ENCODE measurements at regions not wholly inside any gene's neighbourhood (a gene's known extent, or its start where the extent isn't known, plus 50 kb on each side); places are given as distances from the start of the nearest gene placed in this dataset.

DNA sequence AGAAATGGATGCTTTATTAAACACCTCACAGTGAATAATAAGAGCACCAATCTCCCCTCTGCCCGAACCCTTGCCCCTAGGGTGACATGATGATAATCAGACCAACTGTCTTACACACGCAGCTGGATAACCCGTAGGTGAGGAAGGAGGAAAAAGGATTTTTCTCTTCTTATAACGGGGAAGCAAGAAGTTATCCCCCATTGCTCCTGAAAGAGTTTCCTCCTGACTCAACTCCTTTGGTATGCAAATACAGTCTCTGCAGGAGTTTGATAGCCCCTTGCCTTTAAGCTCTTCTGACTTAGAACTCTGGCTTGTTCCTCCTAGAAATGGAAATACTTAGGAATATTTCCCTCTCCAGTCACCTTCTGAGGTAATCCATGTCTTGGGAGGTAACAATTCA, 455.8 kb downstream of the TMEM135 start:
- BruUV-seq (replicated peaks), result no TSS peak
- H3K27me3 Mint-ChIP-seq (ENCODE audit: insufficient read depth, unreplicated experiment), result no peaks in the 10 kb centered on the region
- CTCF ChIA-PET, result interaction anchor here (0.9 to 1.2 kb wide), 2 partner anchors 9 to 140 kb away, joined by 3 to 4 read pairs; no protein-coding TSS in a partner anchor

DNA sequence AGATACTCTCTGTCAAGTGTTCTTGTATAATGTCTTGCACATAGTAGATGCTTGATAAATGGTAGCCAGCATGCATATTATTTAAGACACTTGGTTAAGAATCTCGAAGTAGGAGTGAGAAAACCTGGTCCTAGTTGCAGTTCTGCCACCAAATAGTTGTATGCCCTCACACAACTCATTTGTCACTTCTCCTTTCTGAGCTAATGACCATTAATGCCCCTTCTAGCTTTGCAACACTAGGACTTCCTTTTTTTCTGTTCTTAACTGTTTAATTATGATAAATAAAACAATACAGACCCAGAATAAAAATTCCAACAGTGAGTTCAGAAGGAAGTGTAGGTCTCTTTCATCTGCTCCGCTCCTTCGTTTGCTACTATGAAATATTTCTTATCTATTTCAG, 453.6 kb downstream of the TMEM135 start:
- Mint-ChIP-seq H3K27me3 (ENCODE audit: insufficient read depth, unreplicated experiment) (no peaks in the 10 kb centered on the region), H3K27ac (ENCODE audit: low read depth, unreplicated experiment) (no peak overlapping the region), H3K36me3 (ENCODE audit: insufficient read depth, unreplicated experiment) (peaks cover 9% of the 10 kb centered on the region), H3K9me3 (ENCODE audit: unreplicated experiment) (no peaks in the 10 kb centered on the region), H3K4me1 (ENCODE audit: insufficient read depth, unreplicated experiment) (no peaks in the 10 kb centered on the region), H3K4me3 (ENCODE audit: unreplicated experiment) (no peak overlapping the region)
- no TSS peak for BruUV-seq (replicated peaks)
- intact Hi-C loops (cut with micrococcal nuclease), result no loop called here
- DNase-seq (ENCODE audit: unreplicated experiment), result no peak
- TF ChIP-seq, protein P1, sequence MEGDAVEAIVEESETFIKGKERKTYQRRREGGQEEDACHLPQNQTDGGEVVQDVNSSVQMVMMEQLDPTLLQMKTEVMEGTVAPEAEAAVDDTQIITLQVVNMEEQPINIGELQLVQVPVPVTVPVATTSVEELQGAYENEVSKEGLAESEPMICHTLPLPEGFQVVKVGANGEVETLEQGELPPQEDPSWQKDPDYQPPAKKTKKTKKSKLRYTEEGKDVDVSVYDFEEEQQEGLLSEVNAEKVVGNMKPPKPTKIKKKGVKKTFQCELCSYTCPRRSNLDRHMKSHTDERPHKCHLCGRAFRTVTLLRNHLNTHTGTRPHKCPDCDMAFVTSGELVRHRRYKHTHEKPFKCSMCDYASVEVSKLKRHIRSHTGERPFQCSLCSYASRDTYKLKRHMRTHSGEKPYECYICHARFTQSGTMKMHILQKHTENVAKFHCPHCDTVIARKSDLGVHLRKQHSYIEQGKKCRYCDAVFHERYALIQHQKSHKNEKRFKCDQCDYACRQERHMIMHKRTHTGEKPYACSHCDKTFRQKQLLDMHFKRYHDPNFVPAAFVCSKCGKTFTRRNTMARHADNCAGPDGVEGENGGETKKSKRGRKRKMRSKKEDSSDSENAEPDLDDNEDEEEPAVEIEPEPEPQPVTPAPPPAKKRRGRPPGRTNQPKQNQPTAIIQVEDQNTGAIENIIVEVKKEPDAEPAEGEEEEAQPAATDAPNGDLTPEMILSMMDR (IDR thresholded peaks at IDR 0.05; ENCODE audit: unreplicated experiment), result no peak
- ChIA-PET CTCF (no interaction called here), POLR2A (no interaction called here)

More for the DNA sequence above, 455.8 kb downstream of the TMEM135 start:
- H3K9me3 Mint-ChIP-seq (ENCODE audit: unreplicated experiment), result no peaks in the 10 kb centered on the region
- no peak for DNase-seq (ENCODE audit: unreplicated experiment)
- peaks cover 9% of the 10 kb centered on the region for H3K36me3 Mint-ChIP-seq (ENCODE audit: insufficient read depth, unreplicated experiment)
- POLR2A ChIA-PET, result no interaction called here
- intact Hi-C loops (cut with micrococcal nuclease), result no loop called here
- H3K4me1 Mint-ChIP-seq (ENCODE audit: insufficient read depth, unreplicated experiment), result no peaks in the 10 kb centered on the region
- H3K4me3 Mint-ChIP-seq (ENCODE audit: unreplicated experiment), result no peak overlapping the region
- no peak overlapping the region for H3K27ac Mint-ChIP-seq (ENCODE audit: low read depth, unreplicated experiment)
- TF ChIP-seq, protein P1 (IDR thresholded peaks at IDR 0.05; ENCODE audit: unreplicated experiment), result no peak

DNA sequence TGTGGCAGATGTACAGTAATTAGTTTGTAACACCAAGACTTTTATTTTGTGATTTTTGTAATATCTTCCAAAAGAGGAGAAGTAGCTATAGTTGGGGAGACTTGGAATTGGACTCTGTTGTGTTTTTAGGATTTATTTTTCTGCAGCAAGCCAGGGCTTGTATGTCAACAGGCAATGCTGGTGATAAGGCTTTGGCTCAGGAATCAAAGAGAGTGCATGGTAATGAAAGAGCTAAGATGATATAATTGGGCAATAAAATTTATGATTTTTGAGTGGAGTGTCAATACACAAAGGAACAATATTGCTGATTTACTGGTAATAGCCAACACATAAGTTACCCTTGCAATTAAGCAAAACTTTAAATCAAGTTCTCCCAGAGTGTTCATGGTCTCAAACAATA, 452.9 kb downstream of the TMEM135 start:
- TF ChIP-seq, protein P1 (IDR thresholded peaks at IDR 0.05; ENCODE audit: unreplicated experiment), result no peak
- intact Hi-C loops (cut with micrococcal nuclease), result no loop called here
- H3K36me3 Mint-ChIP-seq (ENCODE audit: insufficient read depth, unreplicated experiment), result peaks cover 4% of the 10 kb centered on the region
- H3K4me3 Mint-ChIP-seq (ENCODE audit: unreplicated experiment), result no peak overlapping the region
- H3K27me3 Mint-ChIP-seq (ENCODE audit: insufficient read depth, unreplicated experiment), result no peaks in the 10 kb centered on the region
- no TSS peak for BruUV-seq (replicated peaks)
- H3K27ac Mint-ChIP-seq (ENCODE audit: low read depth, unreplicated experiment), result no peak overlapping the region
- no peaks in the 10 kb centered on the region for H3K4me1 Mint-ChIP-seq (ENCODE audit: insufficient read depth, unreplicated experiment)
- CTCF ChIA-PET, result interaction anchor here (0.6 to 1.1 kb wide), 2 partner anchors 9 to 18 kb away, joined by 3 to 4 read pairs; no protein-coding TSS in a partner anchor
- H3K9me3 Mint-ChIP-seq (ENCODE audit: unreplicated experiment), result no peaks in the 10 kb centered on the region
- no peak for DNase-seq (ENCODE audit: unreplicated experiment)
- POLR2A ChIA-PET, result interaction anchor here (0.8 kb wide), 1 partner anchor 27 kb away, joined by 3 read pairs; no protein-coding TSS in a partner anchor

DNA sequence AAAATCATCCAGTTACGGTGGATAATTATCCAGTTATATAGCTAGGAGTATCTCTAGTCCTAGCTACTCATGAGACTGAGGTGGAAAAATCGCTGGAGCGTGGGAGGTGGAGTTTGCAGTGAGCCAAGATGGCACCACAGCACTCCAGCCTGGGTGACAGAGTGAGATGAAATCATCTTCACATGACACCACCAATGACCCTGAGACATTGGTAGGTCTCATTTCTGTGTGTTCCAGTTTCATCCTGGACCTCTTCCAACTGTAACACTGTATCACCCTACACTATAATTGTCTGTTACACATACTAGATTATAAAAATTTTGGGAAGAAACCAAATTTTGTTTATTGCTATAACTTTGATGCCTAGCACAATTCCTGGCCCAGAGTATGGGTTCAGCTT, 446.8 kb downstream of the TMEM135 start:
- TF ChIP-seq, protein P1 (IDR thresholded peaks at IDR 0.05; ENCODE audit: unreplicated experiment), result no peak
- CTCF ChIA-PET, result interaction anchor here (0.5 to 1.4 kb wide), 2 partner anchors 9 to 17 kb away, joined by 3 to 4 read pairs; no protein-coding TSS in a partner anchor

More for the DNA sequence above, 446.8 kb downstream of the TMEM135 start:
- Mint-ChIP-seq H3K27ac (ENCODE audit: low read depth, unreplicated experiment) (no peak overlapping the region), H3K27me3 (ENCODE audit: insufficient read depth, unreplicated experiment) (no peaks in the 10 kb centered on the region), H3K9me3 (ENCODE audit: unreplicated experiment) (no peaks in the 10 kb centered on the region), H3K36me3 (ENCODE audit: insufficient read depth, unreplicated experiment) (no peaks in the 10 kb centered on the region), H3K4me3 (ENCODE audit: unreplicated experiment) (no peak overlapping the region), H3K4me1 (ENCODE audit: insufficient read depth, unreplicated experiment) (no peaks in the 10 kb centered on the region)
- no TSS peak for BruUV-seq (replicated peaks)
- POLR2A ChIA-PET, result interaction anchor here (0.6 kb wide), 1 partner anchor 211 kb away, joined by 3 read pairs; no protein-coding TSS in a partner anchor
- intact Hi-C loops (cut with micrococcal nuclease), result no loop called here
- DNase-seq (ENCODE audit: unreplicated experiment), result no peak

All from MCF 10A (cell line).